HG02981 (cell line): ENCODE measurements at regions not wholly inside any gene's neighbourhood (a gene's known extent, or its start where the extent isn't known, plus 50 kb on each side); places are given as distances from the start of the nearest gene placed in this dataset.
"Not testable (repeated sequence)": the region's sequence is repeated elsewhere in the genome, so short reads cannot be mapped to it uniquely, and the experiment has no call there.

Experiments used
- ATAC-seq: cut with Tn5 transposase; IDR thresholded peaks from one replicate; pipeline ENCODE4 v1.9.1; 2021; ENCODE audit warnings: mild to moderate bottlenecking, moderate library complexity; ENCODE audit not compliant: unreplicated experiment

GRCh38 chr2:11950896-11951295 is 204.5 kb downstream of the LPIN1 start:
- no peak for ATAC-seq

GRCh38 chr2:11951492-11951891 is 205.1 kb downstream of the LPIN1 start:
- ATAC-seq = not testable (repeated sequence)

- no peak for ATAC-seq
These were observed 206.8 kb downstream of the LPIN1 start for GRCh38 chr2:11953258-11953657.

- no peak for ATAC-seq
These were observed 208.9 kb downstream of the LPIN1 start for GRCh38 chr2:11955314-11955713.

GRCh38 chr2:11955884-11956291 is 209.5 kb downstream of the LPIN1 start:
- ATAC-seq = no peak

GRCh38 chr2:11962707-11963328 is 216.4 kb downstream of the LPIN1 start:
- no peak for ATAC-seq

GRCh38 chr2:11963966-11964365 is 217.5 kb downstream of the LPIN1 start:
- no peak for ATAC-seq

GRCh38 chr2:11967946-11968465 is 221.6 kb downstream of the LPIN1 start:
- no peak for ATAC-seq

- ATAC-seq = no peak
These were observed 222.1 kb downstream of the LPIN1 start for GRCh38 chr2:11968521-11968920.

- ATAC-seq = no peak
These were observed 223.3 kb downstream of the LPIN1 start for GRCh38 chr2:11969774-11970173.

GRCh38 chr2:11974573-11974972 is 228.1 kb downstream of the LPIN1 start:
- no peak for ATAC-seq

- no peak for ATAC-seq
These were observed 228.9 kb downstream of the LPIN1 start for GRCh38 chr2:11975373-11975772.

- ATAC-seq = no peak
These were observed 229.6 kb downstream of the LPIN1 start for GRCh38 chr2:11976073-11976472.

- ATAC-seq = peak; percentile 51
These were observed 231.5 kb downstream of the LPIN1 start for GRCh38 chr2:11977766-11978524.

GRCh38 chr2:11980809-11981208 is 234.4 kb downstream of the LPIN1 start:
- no peak for ATAC-seq

- ATAC-seq = no peak
These were observed 237.0 kb downstream of the LPIN1 start for GRCh38 chr2:11983401-11983800.

- ATAC-seq = no peak
These were observed 237.4 kb downstream of the LPIN1 start for GRCh38 chr2:11983870-11984269.

GRCh38 chr2:11984316-11985158 is 238.1 kb downstream of the LPIN1 start:
- no peak for ATAC-seq

GRCh38 chr2:11985817-11986566 is 239.6 kb downstream of the LPIN1 start:
- no peak for ATAC-seq

GRCh38 chr2:11987151-11987550 is 240.7 kb downstream of the LPIN1 start:
- ATAC-seq = no peak
